ENCODE measurements at regions not wholly inside any gene's neighbourhood (a gene's known extent, or its start where the extent isn't known, plus 50 kb on each side); places are given as distances from the start of the nearest gene placed in this dataset.

GRCh38 chr5:165565911-165566310 is 2060.5 kb downstream of the MAT2B start:
- TF ChIP-seq ZFX (IDR thresholded peaks at IDR 0.05; ENCODE audit: borderline replicate concordance) (no peak), CTCF (IDR thresholded peaks at IDR 0.05) (no peak)

GRCh38 chr5:165569551-165569950 is 2064.1 kb downstream of the MAT2B start:
- H3K27ac ChIP-seq = no peak overlapping the region
- TF ChIP-seq ZFX (IDR thresholded peaks at IDR 0.05; ENCODE audit: borderline replicate concordance) (no peak), CTCF (IDR thresholded peaks at IDR 0.05) (no peak)

More at GRCh38 chr5:165565911-165566310, 2060.5 kb downstream of the MAT2B start:
- H3K27ac ChIP-seq = no peak overlapping the region

- no peak for TF ChIP-seq CTCF (IDR thresholded peaks at IDR 0.05)
- TF ChIP-seq ZFX (IDR thresholded peaks at IDR 0.05; ENCODE audit: borderline replicate concordance) = no peak
- no peak overlapping the region for H3K27ac ChIP-seq
Observed at GRCh38 chr5:165573445-165573844, 2068.0 kb downstream of the MAT2B start.

GRCh38 chr5:165574100-165574499 is 2068.7 kb downstream of the MAT2B start:
- no peak overlapping the region for H3K27ac ChIP-seq
- TF ChIP-seq ZFX (IDR thresholded peaks at IDR 0.05; ENCODE audit: borderline replicate concordance) (no peak), CTCF (IDR thresholded peaks at IDR 0.05) (no peak)

GRCh38 chr5:165576678-165577275 is 2071.4 kb downstream of the MAT2B start:
- H3K27ac ChIP-seq = no peak overlapping the region
- TF ChIP-seq CTCF (IDR thresholded peaks at IDR 0.05) = no peak
- no peak for TF ChIP-seq ZFX (IDR thresholded peaks at IDR 0.05; ENCODE audit: borderline replicate concordance)

- no peak for TF ChIP-seq CTCF (IDR thresholded peaks at IDR 0.05)
- TF ChIP-seq ZFX (IDR thresholded peaks at IDR 0.05; ENCODE audit: borderline replicate concordance) = no peak
- H3K27ac ChIP-seq = no peak overlapping the region
Observed at GRCh38 chr5:165579911-165580310, 2074.5 kb downstream of the MAT2B start.

- no peak overlapping the region for H3K27ac ChIP-seq
- TF ChIP-seq ZFX (IDR thresholded peaks at IDR 0.05; ENCODE audit: borderline replicate concordance) (no peak), CTCF (IDR thresholded peaks at IDR 0.05) (no peak)
Observed at GRCh38 chr5:165594693-165595092, 2089.3 kb downstream of the MAT2B start.
